NCI-H748 treated with DMSO at 0.1 percent for 48 hours (cell line): ENCODE measurements at regions not wholly inside any gene's neighbourhood (a gene's known extent, or its start where the extent isn't known, plus 50 kb on each side); places are given as distances from the start of the nearest gene placed in this dataset.
"Not testable (repeated sequence)": the region's sequence is repeated elsewhere in the genome, so short reads cannot be mapped to it uniquely, and the experiment has no call there.

Experiments used
- DNase-seq: peaks from one replicate; lab custom pipeline; 2025; lab: John Stamatoyannopoulos, UW

- DNase-seq = no peak
Measured at GRCh38 chr2:192957425-192957824, 762.7 kb upstream of the TMEFF2 start.

- no peak for DNase-seq
Measured at GRCh38 chr2:192953116-192953515, 758.4 kb upstream of the TMEFF2 start.

- no peak for DNase-seq
Measured at GRCh38 chr2:192952245-192952644, 757.5 kb upstream of the TMEFF2 start.

- no peak for DNase-seq
Measured at GRCh38 chr2:192948316-192948715, 753.6 kb upstream of the TMEFF2 start.

- no peak for DNase-seq
Measured at GRCh38 chr2:192947352-192947751, 752.6 kb upstream of the TMEFF2 start.

GRCh38 chr2:192940767-192941166 lies 746.0 kb upstream of the TMEFF2 start:
- no peak for DNase-seq

GRCh38 chr2:192932376-192932775 lies 737.6 kb upstream of the TMEFF2 start:
- no peak for DNase-seq

- not testable (repeated sequence) for DNase-seq
Measured at GRCh38 chr2:192921631-192922030, 726.9 kb upstream of the TMEFF2 start.

GRCh38 chr2:192901446-192901845 lies 706.7 kb upstream of the TMEFF2 start:
- DNase-seq = no peak

- DNase-seq = no peak
Measured at GRCh38 chr2:192899466-192899865, 704.7 kb upstream of the TMEFF2 start.

GRCh38 chr2:192893976-192894375 lies 699.2 kb upstream of the TMEFF2 start:
- not testable (repeated sequence) for DNase-seq

- DNase-seq = no peak
Measured at GRCh38 chr2:192888109-192888508, 693.4 kb upstream of the TMEFF2 start.

GRCh38 chr2:192887337-192887736 lies 692.6 kb upstream of the TMEFF2 start:
- no peak for DNase-seq

- DNase-seq = peak; percentile 44
Measured at GRCh38 chr2:192886636-192887035, 691.9 kb upstream of the TMEFF2 start.

GRCh38 chr2:192885569-192886160 lies 690.9 kb upstream of the TMEFF2 start:
- peak; percentile 89 for DNase-seq

GRCh38 chr2:192877159-192877558 lies 682.4 kb upstream of the TMEFF2 start:
- DNase-seq = no peak

- no peak for DNase-seq
Measured at GRCh38 chr2:192876698-192877097, 682.0 kb upstream of the TMEFF2 start.

GRCh38 chr2:192854706-192855105 lies 660.0 kb upstream of the TMEFF2 start:
- no peak for DNase-seq

GRCh38 chr2:192854031-192854430 lies 659.3 kb upstream of the TMEFF2 start:
- no peak for DNase-seq

- no peak for DNase-seq
Measured at GRCh38 chr2:192828947-192829346, 634.2 kb upstream of the TMEFF2 start.

GRCh38 chr2:192828175-192828574 lies 633.4 kb upstream of the TMEFF2 start:
- DNase-seq = no peak

- no peak for DNase-seq
Measured at GRCh38 chr2:192827735-192828134, 633.0 kb upstream of the TMEFF2 start.

- DNase-seq = no peak
Measured at GRCh38 chr2:192814376-192814775, 619.6 kb upstream of the TMEFF2 start.

- DNase-seq = no peak
Measured at GRCh38 chr2:192813341-192813740, 618.6 kb upstream of the TMEFF2 start.

GRCh38 chr2:192809173-192809572 lies 614.4 kb upstream of the TMEFF2 start:
- DNase-seq = no peak
